HEK293T (cell line): ENCODE measurements at regions not wholly inside any gene's neighbourhood (a gene's known extent, or its start where the extent isn't known, plus 50 kb on each side); places are given as distances from the start of the nearest gene placed in this dataset.

Experiments
- CTCF ChIA-PET: fragments of 350-600 bp; formaldehyde crosslinking; extraction: SDS; loops from one replicate; lab custom pipeline; 2021; ENCODE audit warnings: antibody characterized with exemption, inconsistent platforms; lab: Yijun Ruan, JAX
- POLR2A ChIA-PET: fragments of 350-600 bp; formaldehyde crosslinking; extraction: SDS; loops from one replicate; lab custom pipeline; 2020; ENCODE audit warnings: antibody characterized with exemption, inconsistent platforms; lab: Yijun Ruan, JAX
- DNase-seq: peaks from one replicate; pipeline ENCODE4 v3.0.0; 2012; ENCODE audit warnings: mixed read lengths; ENCODE audit errors: extremely low spot score
- ARNT ChIP-seq: fragments of 450-650 bp; IDR thresholded peaks from 2 replicates; pipeline ENCODE4 v1.6.1; 2017; ENCODE audit warnings: mild to moderate bottlenecking
- BHLHE40 ChIP-seq: fragments of 450-650 bp; IDR thresholded peaks from 2 replicates; pipeline ENCODE4 v1.6.1; 2016; ENCODE audit warnings: mild to moderate bottlenecking, moderate library complexity, borderline replicate concordance
- CTBP1 ChIP-seq: fragments of 450-650 bp; IDR thresholded peaks from 2 replicates; pipeline ENCODE4 v1.6.1; 2016; ENCODE audit warnings: borderline replicate concordance
- ELF4 ChIP-seq: fragments of 450-650 bp; IDR thresholded peaks from 2 replicates; pipeline ENCODE4 v1.6.1; 2017; ENCODE audit warnings: antibody characterized with exemption
- FOXA1 ChIP-seq: fragments of 450-650 bp; IDR thresholded peaks from 2 replicates; pipeline ENCODE4 v1.6.1; 2016; ENCODE audit warnings: mild to moderate bottlenecking
- FOXK2 ChIP-seq: fragments of 450-650 bp; IDR thresholded peaks from 2 replicates; pipeline ENCODE4 v1.6.1; 2016; ENCODE audit warnings: mild to moderate bottlenecking
- FOXM1 ChIP-seq: fragments of 450-650 bp; IDR thresholded peaks from 2 replicates; pipeline ENCODE4 v1.6.1; 2017; ENCODE audit warnings: mild to moderate bottlenecking, borderline replicate concordance
- HDGF ChIP-seq: fragments of 450-650 bp; IDR thresholded peaks from 2 replicates; pipeline ENCODE4 v1.6.1; 2017; ENCODE audit warnings: antibody characterized with exemption, borderline replicate concordance
- L3MBTL2 ChIP-seq: fragments of 450-650 bp; conservative IDR thresholded peaks from 2 replicates; pipeline ENCODE4 v1.6.1; 2016; ENCODE audit warnings: mild to moderate bottlenecking
- LEF1 ChIP-seq: fragments of 450-650 bp; IDR thresholded peaks from 2 replicates; pipeline ENCODE4 v1.6.1; 2017; ENCODE audit warnings: mild to moderate bottlenecking, borderline replicate concordance
- NFRKB ChIP-seq: fragments of 450-650 bp; IDR thresholded peaks from 2 replicates; pipeline ENCODE4 v1.6.1; 2016; ENCODE audit warnings: mild to moderate bottlenecking, moderate library complexity
- SP1 ChIP-seq: fragments of 450-650 bp; IDR thresholded peaks from 2 replicates; pipeline ENCODE4 v1.6.1; 2017
- SUZ12 ChIP-seq: fragments of 450-650 bp; IDR thresholded peaks from 2 replicates; pipeline ENCODE4 v1.6.1; 2016; ENCODE audit warnings: mild to moderate bottlenecking
- TARDBP ChIP-seq: fragments of 450-650 bp; IDR thresholded peaks from 2 replicates; pipeline ENCODE4 v1.6.1; 2016
- ZNF384 ChIP-seq: fragments of 450-650 bp; IDR thresholded peaks from 2 replicates; pipeline ENCODE4 v1.6.1; 2016
- TF ChIP-seq, protein P1 (sequence below): fragments of 450-650 bp; IDR thresholded peaks from 2 replicates; pipeline ENCODE4 v1.6.1; 2016

GRCh38 chr14:34043627-34044372 is 92.9 kb upstream of the EGLN3 start:
- CTCF ChIA-PET = no interaction called here

GRCh38 chr14:34041220-34041619 is 90.3 kb upstream of the EGLN3 start:
- ChIA-PET CTCF (no interaction called here), POLR2A (no interaction called here)
- no peak for DNase-seq

More at GRCh38 chr14:34043627-34044372, 92.9 kb upstream of the EGLN3 start:
- DNase-seq = no peak
- POLR2A ChIA-PET = interaction anchor here (0.6 kb wide), 1 partner anchor 615 kb away, joined by 3 read pairs; no protein-coding TSS in a partner anchor
- TF ChIP-seq SUZ12 (no peak), BHLHE40 (no peak), FOXK2 (no peak)

DNA sequence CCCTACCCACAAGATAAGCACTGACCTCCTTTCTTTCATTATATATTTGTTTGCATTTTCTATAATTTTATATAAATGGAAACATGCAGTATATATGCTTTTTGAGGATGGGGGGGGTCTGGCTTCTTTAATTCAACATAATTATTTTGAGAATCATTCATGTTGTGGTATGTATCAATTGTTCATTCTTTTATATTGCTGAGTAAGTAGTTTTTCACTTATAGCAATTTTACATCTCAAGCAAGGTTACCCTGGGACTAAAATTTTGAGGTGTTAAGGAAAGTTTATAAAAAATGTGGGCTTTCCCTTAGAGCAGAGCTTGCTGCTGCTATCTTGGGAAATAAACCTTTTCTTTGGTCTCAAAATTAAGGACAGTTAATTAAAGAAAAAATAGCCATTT is 89.9 kb upstream of the EGLN3 start:
- DNase-seq = no peak
- TF ChIP-seq ZNF384 (no peak), FOXA1 (no peak), LEF1 (no peak), TARDBP (no peak), FOXK2 (no peak), BHLHE40 (no peak)
- ChIA-PET CTCF (no interaction called here), POLR2A (no interaction called here)

More at GRCh38 chr14:34041220-34041619, 90.3 kb upstream of the EGLN3 start:
- no peak for TF ChIP-seq BHLHE40
- no peak for TF ChIP-seq SP1
- TF ChIP-seq, protein P1, sequence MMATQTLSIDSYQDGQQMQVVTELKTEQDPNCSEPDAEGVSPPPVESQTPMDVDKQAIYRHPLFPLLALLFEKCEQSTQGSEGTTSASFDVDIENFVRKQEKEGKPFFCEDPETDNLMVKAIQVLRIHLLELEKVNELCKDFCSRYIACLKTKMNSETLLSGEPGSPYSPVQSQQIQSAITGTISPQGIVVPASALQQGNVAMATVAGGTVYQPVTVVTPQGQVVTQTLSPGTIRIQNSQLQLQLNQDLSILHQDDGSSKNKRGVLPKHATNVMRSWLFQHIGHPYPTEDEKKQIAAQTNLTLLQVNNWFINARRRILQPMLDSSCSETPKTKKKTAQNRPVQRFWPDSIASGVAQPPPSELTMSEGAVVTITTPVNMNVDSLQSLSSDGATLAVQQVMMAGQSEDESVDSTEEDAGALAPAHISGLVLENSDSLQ = no peak
- TF ChIP-seq L3MBTL2 = no peak
- no peak for TF ChIP-seq FOXK2
- no peak for TF ChIP-seq SUZ12
- no peak for TF ChIP-seq FOXA1
- no peak for TF ChIP-seq ZNF384
- no peak for TF ChIP-seq HDGF
- TF ChIP-seq CTBP1 = no peak
- TF ChIP-seq LEF1 = no peak
- TF ChIP-seq TARDBP = no peak
- no peak for TF ChIP-seq ARNT
- TF ChIP-seq NFRKB = no peak
- TF ChIP-seq FOXM1 = no peak
- TF ChIP-seq ELF4 = no peak

DNA sequence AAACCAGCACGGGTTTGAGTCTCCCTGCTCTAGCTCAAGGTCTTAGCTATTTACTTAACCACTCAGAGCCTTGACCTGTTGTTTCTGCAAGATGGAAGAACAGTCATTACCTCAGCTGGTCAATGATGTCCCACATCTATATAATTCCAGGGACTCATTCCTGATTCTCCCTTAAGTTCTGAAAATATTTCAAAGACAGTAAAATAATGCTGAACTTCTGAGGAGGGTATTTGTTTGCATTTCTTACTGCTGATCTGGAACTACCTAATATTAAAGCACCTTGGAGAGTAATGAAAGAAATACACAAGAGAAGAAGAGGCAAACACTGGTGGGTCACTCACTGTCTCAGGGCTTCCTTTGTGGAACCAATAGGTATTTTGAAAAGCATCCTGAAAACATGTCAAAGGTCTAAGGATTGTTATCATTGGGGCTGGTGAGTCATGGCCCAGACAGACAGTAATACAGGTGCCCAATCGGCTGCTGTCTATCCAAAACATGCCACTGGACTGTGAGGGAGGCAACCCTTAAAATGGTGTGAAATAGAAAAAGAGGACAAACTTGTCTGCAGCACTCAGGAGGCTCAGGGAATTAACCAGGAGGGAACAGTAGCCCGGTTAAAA is 88.7 kb upstream of the EGLN3 start:
- DNase-seq = no peak
- no peak for TF ChIP-seq ZNF384
- TF ChIP-seq SP1 = no peak
- no peak for TF ChIP-seq SUZ12
- no peak for TF ChIP-seq HDGF
- no peak for TF ChIP-seq ARNT
- TF ChIP-seq LEF1 = no peak
- TF ChIP-seq, protein P1 = no peak
- no peak for TF ChIP-seq FOXK2
- ChIA-PET CTCF (no interaction called here), POLR2A (interaction anchor here (0.6 to 0.7 kb wide), 2 partner anchors 39 to 237 kb away, joined by 3 read pairs; no protein-coding TSS in a partner anchor)

GRCh38 chr14:34038358-34039057 is 87.6 kb upstream of the EGLN3 start:
- no peak for DNase-seq
- CTCF ChIA-PET = no interaction called here
- POLR2A ChIA-PET = interaction anchor here (0.7 kb wide), 1 partner anchor 40 kb away, joined by 3 read pairs; no protein-coding TSS in a partner anchor

More at GRCh38 chr14:34038358-34039057, 87.6 kb upstream of the EGLN3 start:
- TF ChIP-seq ZNF384 = no peak
- TF ChIP-seq HDGF = no peak
- TF ChIP-seq FOXA1 = no peak
- TF ChIP-seq CTBP1 = no peak
- TF ChIP-seq, protein P1 = no peak
- no peak for TF ChIP-seq ARNT
- TF ChIP-seq NFRKB = no peak
- TF ChIP-seq BHLHE40 = no peak
- TF ChIP-seq FOXM1 = no peak
- no peak for TF ChIP-seq SUZ12
- no peak for TF ChIP-seq ELF4
- no peak for TF ChIP-seq SP1
- TF ChIP-seq L3MBTL2 = no peak
- TF ChIP-seq LEF1 = no peak
- no peak for TF ChIP-seq FOXK2
- no peak for TF ChIP-seq TARDBP
